Testis (tissue), 2 donors: ENCODE measurements at regions not wholly inside any gene's neighbourhood (a gene's known extent, or its start where the extent isn't known, plus 50 kb on each side); places are given as distances from the start of the nearest gene placed in this dataset.

ENCODE experiments used
- CTCF ChIP-seq, 3 experiments: fragments of 450-650 bp in 2 of 3; fragments of 200-600 bp in 1 of 3; sonication (generic) in 1 of 3; IDR thresholded peaks; one replicate each; pipeline ENCODE4 v1.5.1; 2016 to 2019; ENCODE audit warnings: antibody characterized with exemption in 3 of 3, mild to moderate bottlenecking in 2 of 3, moderate library complexity in 1 of 3
- POLR2A ChIP-seq: fragments of 450-650 bp; IDR thresholded peaks from one replicate; pipeline ENCODE4 v1.6.1; 2017; ENCODE audit warnings: antibody characterized with exemption, mild to moderate bottlenecking, moderate library complexity

GRCh38 chr1:29466258-29466657 lies 229.9 kb downstream of the PTPRU start:
- TF ChIP-seq CTCF (IDR thresholded peaks at IDR 0.05) (no peak), POLR2A (no peak)
